Hematopoietic multipotent progenitor cell (in vitro differentiated cells): ENCODE measurements at regions not wholly inside any gene's neighbourhood (a gene's known extent, or its start where the extent isn't known, plus 50 kb on each side); places are given as distances from the start of the nearest gene placed in this dataset. TPM values are rescaled to one million over a fixed set of nuclear protein-coding genes. Genes with fewer than 3 reads are reported as not detected.

Experiments used
- DNase-seq, 3 donors: peaks; one replicate each; pipeline ENCODE4 v3.0.0-alpha.2; 2011 to 2015; ENCODE audit warnings: low read depth in 2 of 3, low spot score in 2 of 3
- small RNA-seq: library from RNA; depleted of rRNA; stranded (forward); fragments of <200 nt; gene quantifications from one replicate; pipeline ENCODE3, GENCODE V24; 2012

DNA sequence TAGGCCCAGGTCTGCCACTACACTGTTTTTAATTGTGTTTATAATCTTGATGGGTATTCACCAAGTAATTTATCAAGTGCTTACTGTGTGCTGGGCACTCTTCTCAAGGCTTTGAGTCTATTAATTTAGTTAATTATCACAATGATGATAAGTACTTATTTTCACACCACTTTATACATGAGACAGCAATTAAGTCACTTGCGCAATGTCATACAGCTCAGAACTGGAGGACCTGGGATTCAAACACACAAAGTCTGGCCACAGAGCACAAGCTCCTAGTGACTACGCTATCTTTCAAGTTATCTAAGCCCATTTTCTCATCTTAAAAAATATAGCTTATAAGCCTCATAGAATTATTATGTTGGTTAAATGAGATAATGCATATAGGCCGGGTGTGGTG is 85.0 kb downstream of the LLPH start:
- no peak for DNase-seq

DNA sequence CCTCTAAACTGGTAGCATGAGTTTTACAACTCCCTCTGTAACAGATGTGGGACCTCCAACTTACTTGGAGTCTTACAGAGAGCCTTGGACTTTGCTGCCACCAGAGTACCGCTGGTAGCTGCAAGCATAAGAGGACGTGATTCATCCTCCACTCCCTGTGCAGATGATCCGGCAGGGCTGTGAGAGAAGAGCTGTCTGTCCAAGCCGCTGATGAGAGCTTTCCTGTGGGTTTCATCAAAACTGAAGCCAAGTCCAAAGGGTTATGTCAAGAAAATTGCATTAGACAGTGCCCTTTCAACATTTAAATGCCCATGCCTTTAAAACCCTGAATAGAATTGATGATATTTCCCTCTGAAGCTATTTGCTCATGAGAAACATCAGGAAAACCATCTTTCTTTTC is 85.8 kb downstream of the LLPH start:
- no peak for DNase-seq

DNA sequence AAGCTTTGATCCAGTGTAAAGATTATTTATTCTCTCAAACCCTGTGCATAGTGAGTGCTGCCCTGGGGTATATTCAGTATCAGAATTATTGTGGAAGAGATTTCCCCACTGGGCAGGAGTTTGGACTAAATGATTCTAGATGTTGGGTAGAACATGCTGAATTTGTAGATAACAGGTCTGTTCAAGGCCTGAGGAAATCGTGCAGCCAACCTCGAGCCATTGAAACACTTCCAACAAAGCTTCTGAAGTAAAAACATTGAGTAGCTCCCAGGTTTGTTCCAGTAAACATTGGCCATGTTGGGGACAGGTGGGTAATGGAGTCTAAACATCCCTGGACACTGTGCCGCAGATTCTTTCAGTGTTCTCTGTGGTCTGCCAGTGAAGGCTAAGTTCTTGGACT is 87.5 kb downstream of the LLPH start:
- no peak for DNase-seq

DNA sequence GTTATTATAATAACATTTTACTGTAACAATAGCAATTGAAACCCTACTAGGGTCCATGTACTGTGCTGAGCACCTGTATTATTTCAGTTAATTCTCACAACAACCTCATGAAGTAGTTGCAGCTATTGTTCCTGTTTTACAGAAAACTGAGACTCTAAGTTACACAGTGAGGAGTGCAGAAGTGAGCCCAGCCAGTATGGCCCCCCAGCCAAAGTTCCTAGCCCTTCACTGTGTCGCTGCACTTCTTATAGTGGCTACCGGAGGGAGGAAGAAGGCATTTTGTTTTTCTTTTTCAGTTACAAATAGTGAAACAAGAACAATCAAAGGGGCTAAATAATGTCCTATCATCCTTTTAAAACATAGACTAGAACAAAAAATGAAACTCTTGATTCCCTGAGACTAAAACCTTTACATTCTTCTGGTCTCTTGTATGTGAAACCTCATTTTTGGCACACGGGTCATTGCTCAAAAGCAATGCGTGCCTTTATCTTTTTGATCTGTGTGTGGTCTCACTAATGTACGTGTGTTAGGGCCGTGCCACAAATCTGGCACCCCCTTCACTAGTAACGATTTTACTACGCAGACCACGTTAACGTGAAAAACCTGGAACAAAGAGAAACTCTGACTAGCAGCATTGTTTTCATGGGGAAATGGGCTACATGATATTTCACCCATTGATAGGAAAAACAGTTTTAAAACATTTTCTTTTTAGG is 88.7 kb downstream of the LLPH start:
- no peak for DNase-seq

DNA sequence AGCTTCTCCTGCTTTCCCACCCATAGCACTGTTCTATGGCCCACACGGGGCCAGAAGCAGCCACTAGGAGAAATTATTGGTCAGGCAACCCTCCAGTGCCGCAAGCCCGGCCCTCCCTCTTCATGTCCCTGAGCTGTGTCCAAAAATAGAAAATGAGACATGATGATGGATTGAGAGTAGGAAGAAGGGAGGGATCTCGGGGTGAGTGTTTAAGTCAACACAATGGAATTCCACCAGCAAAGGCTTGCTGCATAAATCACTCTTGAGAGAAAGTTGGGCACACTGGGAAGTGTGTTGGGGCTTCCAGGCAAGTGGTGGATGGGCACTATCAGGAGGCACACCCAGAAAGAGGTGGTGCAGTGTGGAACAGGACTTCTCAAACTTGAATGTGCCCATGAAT is 94.2 kb downstream of the LLPH start:
- DNase-seq, result no peak

DNA sequence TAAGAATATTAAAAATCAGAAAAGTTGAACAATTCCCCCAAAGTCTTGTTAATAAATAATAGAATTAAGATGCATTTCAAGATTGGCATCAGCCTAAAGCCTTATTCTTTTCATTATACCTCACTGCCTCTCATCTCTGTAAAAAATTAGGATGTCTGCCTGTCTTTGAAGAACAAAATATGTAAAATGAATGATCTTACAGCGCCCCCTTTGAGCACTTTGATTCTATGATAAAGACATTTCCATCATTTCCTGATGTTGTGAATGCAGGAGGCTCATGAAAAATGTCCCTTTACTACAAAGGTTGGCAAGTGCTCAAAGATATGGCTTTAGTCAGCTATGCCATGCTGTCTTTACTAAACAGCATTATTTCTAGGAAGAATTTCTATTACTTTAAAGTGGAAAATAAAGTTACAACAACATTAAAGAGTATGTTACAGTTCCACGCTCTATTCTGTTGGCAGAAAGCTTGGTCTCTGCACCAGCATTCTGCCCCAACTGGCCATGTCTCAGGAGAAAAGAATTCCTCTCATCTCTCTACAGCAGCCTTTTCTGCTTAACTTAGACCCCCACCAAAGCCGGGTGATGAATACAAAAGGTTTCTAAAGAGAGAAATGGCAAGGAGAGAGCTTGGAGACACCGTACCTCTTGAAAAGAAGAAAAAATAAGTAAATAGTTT is 95.1 kb downstream of the LLPH start:
- peak in 2 of 3 donors; percentile 59 to 82 for DNase-seq

DNA sequence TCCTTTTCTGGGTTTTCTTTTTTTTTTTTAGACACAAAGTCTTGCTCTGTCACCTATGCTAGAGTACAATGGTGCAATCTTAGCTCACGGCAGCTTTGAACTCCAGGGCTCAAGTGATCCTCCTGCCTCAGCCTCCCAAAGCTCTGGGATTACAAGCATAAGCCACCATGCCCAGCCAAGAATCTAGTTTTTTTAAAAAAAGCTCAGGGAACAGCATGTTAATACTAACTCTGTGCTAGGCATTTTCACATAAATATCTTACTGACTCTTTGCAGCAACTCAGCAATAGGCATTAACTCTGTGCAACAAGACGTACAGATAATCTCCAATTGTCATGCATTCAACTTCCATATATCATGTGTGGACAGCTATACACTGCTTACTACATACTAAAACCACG is 97.4 kb downstream of the LLPH start:
- no peak for DNase-seq

DNA sequence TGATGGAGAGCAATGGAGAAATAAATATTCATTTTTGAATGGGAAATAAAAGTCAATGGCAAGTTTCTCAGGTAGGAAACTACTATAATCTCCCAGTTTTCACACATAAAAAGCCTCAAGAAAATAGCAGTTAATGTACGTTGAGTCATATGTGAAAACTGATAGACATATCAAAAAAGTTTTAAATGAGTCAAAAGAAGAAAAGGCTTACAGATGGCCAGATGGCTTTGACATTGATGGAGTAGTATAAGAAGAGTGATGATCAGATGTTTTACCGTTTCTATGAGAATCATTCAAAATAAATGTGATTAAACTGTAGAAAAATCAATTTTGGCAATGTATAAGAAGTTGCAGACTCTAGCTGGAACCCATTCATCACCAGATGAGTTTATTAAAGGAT is 97.8 kb downstream of the LLPH start:
- DNase-seq, result no peak

DNA sequence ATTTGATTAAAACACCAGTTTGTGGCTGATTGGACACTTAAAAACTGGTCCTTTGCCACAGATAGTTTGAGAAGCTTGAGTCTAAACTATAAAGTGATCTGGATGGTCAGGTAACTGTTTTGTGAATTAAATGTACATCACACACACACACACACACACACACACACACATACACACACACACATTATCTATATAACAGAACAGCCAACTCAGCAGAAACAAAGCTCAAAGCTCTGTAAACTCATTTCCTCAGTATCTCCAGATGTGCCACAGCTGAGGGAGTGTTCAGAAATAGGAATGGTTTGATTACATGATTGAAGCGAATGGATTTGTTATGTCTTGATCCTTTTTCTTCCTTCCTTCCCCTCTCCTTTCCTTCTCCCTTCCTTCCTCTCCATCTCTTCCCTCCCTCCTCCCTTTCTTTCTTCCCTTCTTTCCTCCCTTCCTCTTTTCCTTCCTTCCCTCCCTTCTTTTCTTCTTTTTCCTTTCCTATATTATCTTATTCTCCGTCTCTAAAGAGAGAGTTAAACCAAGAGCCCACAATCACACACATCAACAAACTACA is 100.3 kb downstream of the LLPH start:
- DNase-seq, result no peak

DNA sequence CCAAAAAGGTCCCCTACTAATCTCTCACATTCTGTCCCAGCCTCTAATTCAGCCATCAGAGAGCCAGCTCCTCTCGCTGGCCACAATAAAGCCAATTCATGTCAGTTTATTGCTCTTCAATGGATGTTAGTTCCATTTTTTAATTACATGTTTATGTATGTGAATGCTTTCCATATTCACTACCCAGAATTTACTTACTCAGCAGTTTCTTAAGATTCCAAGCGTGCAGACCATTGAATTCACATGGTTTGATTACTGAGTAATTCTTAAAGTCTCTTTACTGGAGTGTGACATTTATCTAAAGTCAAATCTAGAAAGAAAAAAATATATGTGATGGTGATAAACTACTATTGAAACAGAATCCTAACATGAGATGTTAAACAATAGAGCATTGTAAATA is 102.2 kb downstream of the LLPH start:
- no peak for DNase-seq

DNA sequence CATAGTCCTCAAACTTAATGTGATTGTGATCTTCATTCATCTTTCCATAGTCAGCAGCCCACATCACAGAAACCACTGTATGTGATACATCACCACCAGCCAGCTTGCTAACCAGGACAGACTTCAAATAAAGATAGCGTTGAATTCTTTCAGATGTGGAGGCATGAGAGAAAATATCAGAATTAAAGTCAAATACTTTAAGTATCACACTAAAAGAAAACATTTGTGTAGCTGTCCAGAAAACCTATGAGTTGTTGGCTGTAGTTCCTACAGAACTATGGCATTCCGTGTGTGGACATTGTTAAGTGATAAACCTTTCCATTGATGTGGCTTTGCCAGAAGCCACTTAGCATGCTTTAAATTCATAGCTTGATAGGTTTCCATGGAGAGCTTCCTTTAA is 105.1 kb downstream of the LLPH start:
- DNase-seq, result no peak

DNA sequence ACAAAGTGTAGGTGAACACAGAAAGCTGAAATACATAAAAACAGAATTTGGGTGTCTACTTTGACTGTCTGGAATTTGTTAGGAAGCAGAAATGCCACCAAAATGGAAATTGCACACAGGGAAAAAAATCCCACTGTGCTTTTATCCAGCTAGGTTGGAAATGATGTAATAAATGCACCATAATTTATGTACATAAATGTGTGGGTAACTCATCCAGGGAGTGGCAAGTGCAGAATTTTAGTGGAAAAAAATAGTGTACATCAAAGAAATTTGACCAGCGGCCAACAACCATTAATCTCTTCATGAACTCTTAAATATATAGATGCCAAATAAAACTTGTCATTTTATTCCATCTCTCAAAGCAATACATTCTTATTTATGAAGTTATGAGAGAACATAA is 105.6 kb downstream of the LLPH start:
- DNase-seq, result no peak

DNA sequence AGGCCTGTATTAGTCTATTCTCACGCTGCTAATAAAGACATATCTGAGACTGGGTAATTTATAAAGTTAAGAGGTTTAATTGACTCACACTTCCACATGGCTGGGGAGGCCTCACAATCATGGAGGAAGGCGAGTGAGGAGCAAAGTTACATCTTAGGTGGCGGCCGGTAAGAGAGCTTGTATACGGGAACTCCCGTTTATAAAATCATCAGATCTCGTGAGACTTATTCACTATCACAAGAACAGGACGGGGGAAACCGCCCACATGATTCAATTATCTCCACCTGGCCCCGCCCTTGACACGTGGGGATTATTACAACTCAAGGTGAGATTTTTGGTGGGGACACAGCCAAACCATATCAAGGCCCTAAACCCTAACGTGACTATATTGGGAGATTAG is 110.1 kb downstream of the LLPH start:
- DNase-seq, result no peak

DNA sequence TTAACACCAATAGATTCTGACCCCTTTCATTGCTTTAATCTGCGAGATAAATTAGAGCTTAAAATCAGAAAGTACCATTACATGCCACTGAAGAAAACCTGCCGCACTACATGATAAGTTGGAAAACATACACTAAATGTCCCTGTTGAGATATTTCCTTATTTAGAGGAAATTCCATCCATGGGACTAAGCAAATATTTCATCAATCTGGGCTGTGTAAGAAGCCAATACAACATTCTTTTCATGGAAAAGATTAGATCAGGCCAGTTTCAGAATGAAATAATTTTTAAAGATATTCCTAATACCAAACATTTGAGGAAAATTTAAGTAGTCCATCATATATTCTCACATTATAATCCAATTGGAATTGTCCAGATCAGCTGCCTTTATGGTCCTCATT is 112.8 kb downstream of the LLPH start:
- no peak for DNase-seq

Small RNAs in the stretch of these regions (small RNA-seq; reads per million reads assigned to genes)
- gene MIR6074, result not detected
- gene RNA5SP362, result not detected
